ENCODE measurements at regions not wholly inside any gene's neighbourhood (a gene's known extent, or its start where the extent isn't known, plus 50 kb on each side); places are given as distances from the start of the nearest gene placed in this dataset.

GRCh38 chr6:43907312-43907711 lies 137.3 kb downstream of the VEGFA start:
- Histone ChIP-seq H3K27ac (ENCODE audit: low read length) (no peak overlapping the region), H3K36me3 (ENCODE audit: control insufficient read depth, low read depth, low read length) (no peaks in the 10 kb centered on the region), H3K4me1 (ENCODE audit: control insufficient read depth, low read depth, low read length) (peaks cover 15% of the 10 kb centered on the region), H3K9me3 (ENCODE audit: control insufficient read depth, low read depth, low read length) (no peaks in the 10 kb centered on the region), H3K4me3 (ENCODE audit: low read length) (no peak overlapping the region), H3K27me3 (ENCODE audit: control insufficient read depth, insufficient read depth, low read length) (no peaks in the 10 kb centered on the region), H3K9ac (ENCODE audit: low read length) (no peak overlapping the region)

- H3K27ac ChIP-seq (ENCODE audit: low read length) = no peak overlapping the region
- no peak overlapping the region for H3K4me3 ChIP-seq (ENCODE audit: low read length)
- H3K4me1 ChIP-seq (ENCODE audit: control insufficient read depth, low read depth, low read length) = peaks cover 5% of the 10 kb centered on the region
- no peak overlapping the region for H3K9ac ChIP-seq (ENCODE audit: low read length)
- no peaks in the 10 kb centered on the region for H3K27me3 ChIP-seq (ENCODE audit: control insufficient read depth, insufficient read depth, low read length)
- H3K36me3 ChIP-seq (ENCODE audit: control insufficient read depth, low read depth, low read length) = no peaks in the 10 kb centered on the region
- H3K9me3 ChIP-seq (ENCODE audit: control insufficient read depth, low read depth, low read length) = no peaks in the 10 kb centered on the region
Measured at GRCh38 chr6:43904311-43905123, 134.5 kb downstream of the VEGFA start.

GRCh38 chr6:43903739-43904290 lies 133.8 kb downstream of the VEGFA start:
- no peak overlapping the region for H3K4me3 ChIP-seq (ENCODE audit: low read length)
- H3K27me3 ChIP-seq (ENCODE audit: control insufficient read depth, insufficient read depth, low read length) = no peaks in the 10 kb centered on the region
- H3K4me1 ChIP-seq (ENCODE audit: control insufficient read depth, low read depth, low read length) = no peaks in the 10 kb centered on the region
- no peaks in the 10 kb centered on the region for H3K36me3 ChIP-seq (ENCODE audit: control insufficient read depth, low read depth, low read length)
- no peaks in the 10 kb centered on the region for H3K9me3 ChIP-seq (ENCODE audit: control insufficient read depth, low read depth, low read length)
- no peak overlapping the region for H3K9ac ChIP-seq (ENCODE audit: low read length)
- H3K27ac ChIP-seq (ENCODE audit: low read length) = no peak overlapping the region

GRCh38 chr6:43901733-43902230 lies 131.8 kb downstream of the VEGFA start:
- Histone ChIP-seq H3K4me1 (ENCODE audit: control insufficient read depth, low read depth, low read length) (no peaks in the 10 kb centered on the region), H3K36me3 (ENCODE audit: control insufficient read depth, low read depth, low read length) (no peaks in the 10 kb centered on the region), H3K27me3 (ENCODE audit: control insufficient read depth, insufficient read depth, low read length) (no peaks in the 10 kb centered on the region), H3K4me3 (ENCODE audit: low read length) (no peak overlapping the region), H3K9me3 (ENCODE audit: control insufficient read depth, low read depth, low read length) (no peaks in the 10 kb centered on the region), H3K9ac (ENCODE audit: low read length) (no peak overlapping the region), H3K27ac (ENCODE audit: low read length) (no peak overlapping the region)

GRCh38 chr6:43900916-43901732 lies 131.1 kb downstream of the VEGFA start:
- Histone ChIP-seq H3K9me3 (ENCODE audit: control insufficient read depth, low read depth, low read length) (no peaks in the 10 kb centered on the region), H3K27me3 (ENCODE audit: control insufficient read depth, insufficient read depth, low read length) (no peaks in the 10 kb centered on the region), H3K4me1 (ENCODE audit: control insufficient read depth, low read depth, low read length) (no peaks in the 10 kb centered on the region), H3K36me3 (ENCODE audit: control insufficient read depth, low read depth, low read length) (no peaks in the 10 kb centered on the region), H3K9ac (ENCODE audit: low read length) (no peak overlapping the region), H3K27ac (ENCODE audit: low read length) (no peak overlapping the region), H3K4me3 (ENCODE audit: low read length) (no peak overlapping the region)

- no peaks in the 10 kb centered on the region for H3K4me1 ChIP-seq (ENCODE audit: control insufficient read depth, low read depth, low read length)
- H3K27ac ChIP-seq (ENCODE audit: low read length) = no peak overlapping the region
- H3K9me3 ChIP-seq (ENCODE audit: control insufficient read depth, low read depth, low read length) = no peaks in the 10 kb centered on the region
- H3K9ac ChIP-seq (ENCODE audit: low read length) = no peak overlapping the region
- H3K4me3 ChIP-seq (ENCODE audit: low read length) = no peak overlapping the region
- no peaks in the 10 kb centered on the region for H3K36me3 ChIP-seq (ENCODE audit: control insufficient read depth, low read depth, low read length)
- H3K27me3 ChIP-seq (ENCODE audit: control insufficient read depth, insufficient read depth, low read length) = no peaks in the 10 kb centered on the region
Measured at GRCh38 chr6:43900560-43900915, 130.5 kb downstream of the VEGFA start.

- Histone ChIP-seq H3K27ac (ENCODE audit: low read length) (no peak overlapping the region), H3K4me3 (ENCODE audit: low read length) (no peak overlapping the region), H3K4me1 (ENCODE audit: control insufficient read depth, low read depth, low read length) (no peaks in the 10 kb centered on the region), H3K36me3 (ENCODE audit: control insufficient read depth, low read depth, low read length) (no peaks in the 10 kb centered on the region), H3K27me3 (ENCODE audit: control insufficient read depth, insufficient read depth, low read length) (no peaks in the 10 kb centered on the region), H3K9me3 (ENCODE audit: control insufficient read depth, low read depth, low read length) (no peaks in the 10 kb centered on the region), H3K9ac (ENCODE audit: low read length) (no peak overlapping the region)
Measured at GRCh38 chr6:43899830-43900229, 129.8 kb downstream of the VEGFA start.

GRCh38 chr6:43898358-43899131 lies 128.5 kb downstream of the VEGFA start:
- H3K4me1 ChIP-seq (ENCODE audit: control insufficient read depth, low read depth, low read length) = no peaks in the 10 kb centered on the region
- no peak overlapping the region for H3K27ac ChIP-seq (ENCODE audit: low read length)

GRCh38 chr6:43897571-43898302 lies 127.7 kb downstream of the VEGFA start:
- Histone ChIP-seq H3K4me3 (ENCODE audit: low read length) (no peak overlapping the region), H3K36me3 (ENCODE audit: control insufficient read depth, low read depth, low read length) (no peaks in the 10 kb centered on the region), H3K27me3 (ENCODE audit: control insufficient read depth, insufficient read depth, low read length) (peaks cover 1% of the 10 kb centered on the region), H3K9ac (ENCODE audit: low read length) (no peak overlapping the region), H3K9me3 (ENCODE audit: control insufficient read depth, low read depth, low read length) (no peaks in the 10 kb centered on the region), H3K4me1 (ENCODE audit: control insufficient read depth, low read depth, low read length) (no peaks in the 10 kb centered on the region), H3K27ac (ENCODE audit: low read length) (no peak overlapping the region)

More at GRCh38 chr6:43898358-43899131, 128.5 kb downstream of the VEGFA start:
- Histone ChIP-seq H3K9me3 (ENCODE audit: control insufficient read depth, low read depth, low read length) (no peaks in the 10 kb centered on the region), H3K9ac (ENCODE audit: low read length) (no peak overlapping the region), H3K4me3 (ENCODE audit: low read length) (no peak overlapping the region), H3K27me3 (ENCODE audit: control insufficient read depth, insufficient read depth, low read length) (no peaks in the 10 kb centered on the region), H3K36me3 (ENCODE audit: control insufficient read depth, low read depth, low read length) (no peaks in the 10 kb centered on the region)

GRCh38 chr6:43896329-43897255 lies 126.6 kb downstream of the VEGFA start:
- H3K27me3 ChIP-seq (ENCODE audit: control insufficient read depth, insufficient read depth, low read length) = peaks cover 7% of the 10 kb centered on the region
- H3K9me3 ChIP-seq (ENCODE audit: control insufficient read depth, low read depth, low read length) = no peaks in the 10 kb centered on the region
- no peaks in the 10 kb centered on the region for H3K36me3 ChIP-seq (ENCODE audit: control insufficient read depth, low read depth, low read length)
- no peak overlapping the region for H3K27ac ChIP-seq (ENCODE audit: low read length)
- no peak overlapping the region for H3K4me3 ChIP-seq (ENCODE audit: low read length)
- H3K4me1 ChIP-seq (ENCODE audit: control insufficient read depth, low read depth, low read length) = no peaks in the 10 kb centered on the region
- no peak overlapping the region for H3K9ac ChIP-seq (ENCODE audit: low read length)
